HCT116 (cell line): ENCODE measurements at regions not wholly inside any gene's neighbourhood (a gene's known extent, or its start where the extent isn't known, plus 50 kb on each side); places are given as distances from the start of the nearest gene placed in this dataset.
A peak's percentile ranks its signal among the peaks of the same experiment; 100 is the strongest.

Source experiments
- ATAC-seq: fragments of 200-7000 bp; cut with Tn5 transposase; 2 replicates; pipeline ENCODE4 v1.9.1; 2020; ENCODE audit warnings: mild to moderate bottlenecking, moderate library complexity
- BruUV-seq: library from RNA; stranded (reverse); fragments of 400-500 nt; replicated peaks from 2 replicates; lab custom pipeline; 2021; lab: Mats Ljungman, UMichigan
- CTCF ChIA-PET: fragments of 300-600 bp; sonication (Branson Sonifier 250); formaldehyde crosslinking; loops from one replicate; lab custom pipeline; 2021; ENCODE audit warnings: antibody characterized with exemption; lab: Charles Lee
- POLR2A ChIA-PET: fragments of 300-600, 350-600 bp; sonication (Branson Sonifier 250); formaldehyde crosslinking; loops from one replicate; lab custom pipeline; 2021; ENCODE audit warnings: antibody characterized with exemption; lab: Charles Lee
- RAD21 ChIA-PET, 2 experiments: fragments of 300-600 bp; sonication (Branson Sonifier 250); formaldehyde crosslinking; loops; one replicate each; lab custom pipeline; 2023; ENCODE audit warnings: low total read pairs in 2 of 2; ENCODE audit not compliant: uncharacterized antibody in 2 of 2, unreplicated experiment in 2 of 2, low non-redundant PET in 1 of 2; lab: Charles Lee
- DNase-seq: peaks from one replicate; pipeline ENCODE4 v3.0.0-alpha.2; 2010; ENCODE audit warnings: low read depth, low spot score
- H2AFZ ChIP-seq: fragments of 200-600 bp; shearing (Covaris generic), sonication (generic); 2 replicates; pipeline ENCODE4 v1.6.1; 2017; ENCODE audit warnings: low read depth, mixed run types, mixed read lengths, antibody characterized with exemption, low read length; ENCODE audit not compliant: poor library complexity, severe bottlenecking
- H3K27ac ChIP-seq: 2 replicates; pipeline ENCODE4 v1.5.1; 2012; ENCODE audit warnings: low read depth, low read length
- H3K27me3 ChIP-seq: fragments of 200-600 bp; sonication (generic); 2 replicates; pipeline ENCODE4 v1.6.1; 2016; ENCODE audit warnings: mixed run types, low read length, mixed read lengths; ENCODE audit not compliant: insufficient read depth
- H3K36me3 ChIP-seq, 2 experiments: fragments of 200-500 bp in 1 of 2; fragments of 200-600 bp in 1 of 2; sonication (Bioruptor generic) in 1 of 2; sonication (generic) in 1 of 2; 2 replicates each; pipeline versions ENCODE4 v1.5.1 to v1.6.1; 2014 to 2016; ENCODE audit warnings: low read length in 2 of 2, inconsistent platforms in 1 of 2, mixed read lengths in 1 of 2, mixed run types in 1 of 2; ENCODE audit not compliant: insufficient read depth in 2 of 2, control insufficient read depth in 1 of 2
- H3K4me1 ChIP-seq, 2 experiments: fragments of 200-600 bp in 1 of 2; sonication (generic) in 1 of 2; 2 replicates each; pipeline versions ENCODE4 v1.5.1 to v1.6.1; 2012 to 2017; ENCODE audit warnings: low read length in 2 of 2, inconsistent platforms in 1 of 2, mild to moderate bottlenecking in 1 of 2, mixed read lengths in 1 of 2, mixed run types in 1 of 2, moderate library complexity in 1 of 2; ENCODE audit not compliant: insufficient read depth in 2 of 2, control insufficient read depth in 1 of 2
- H3K4me2 ChIP-seq: fragments of 200-600 bp; sonication (generic); 2 replicates; pipeline ENCODE4 v1.6.1; 2017; ENCODE audit warnings: mixed run types, low read length, mixed read lengths
- H3K4me3 ChIP-seq, 2 experiments: fragments of 200-600 bp in 1 of 2; sonication (generic) in 1 of 2; replicated peaks in 1 of 2; 2 replicates each; pipeline ENCODE4 v1.5.1; 2011 to 2016; ENCODE audit warnings: low read length in 2 of 2, control low read depth in 1 of 2, low read depth in 1 of 2, mild to moderate bottlenecking in 1 of 2, mixed read lengths in 1 of 2, mixed run types in 1 of 2
- H3K79me2 ChIP-seq: fragments of 200-600 bp; sonication (generic); 2 replicates; pipeline ENCODE4 v1.6.1; 2017; ENCODE audit warnings: mild to moderate bottlenecking, mixed run types, low read length, moderate library complexity, mixed read lengths; ENCODE audit not compliant: insufficient read depth
- H3K9ac ChIP-seq: fragments of 200-600 bp; sonication (generic); 2 replicates; pipeline ENCODE4 v1.6.1; 2016; ENCODE audit warnings: low read length, mixed read lengths
- H3K9me2 ChIP-seq: fragments of 200-600 bp; sonication (generic), shearing (Covaris generic); 2 replicates; pipeline ENCODE4 v1.6.1; 2017; ENCODE audit warnings: mixed run types, mild to moderate bottlenecking, moderate library complexity; ENCODE audit not compliant: insufficient read depth
- H3K9me3 ChIP-seq, 2 experiments: fragments of 200-500 bp in 1 of 2; fragments of 200-600 bp in 1 of 2; sonication (Bioruptor generic) in 1 of 2; sonication (generic) in 1 of 2; 2 replicates each; pipeline ENCODE4 v1.6.1; 2014 to 2017; ENCODE audit warnings: low read length in 2 of 2, mixed read lengths in 2 of 2, inconsistent platforms in 1 of 2, low read depth in 1 of 2, mild to moderate bottlenecking in 1 of 2, mixed run types in 1 of 2, moderate library complexity in 1 of 2; ENCODE audit not compliant: control insufficient read depth in 1 of 2, insufficient read depth in 1 of 2
- H4K20me1 ChIP-seq: fragments of 200-600 bp; sonication (generic), shearing (Covaris generic); 2 replicates; pipeline ENCODE4 v1.6.1; 2017; ENCODE audit warnings: mixed run types, mild to moderate bottlenecking, moderate library complexity; ENCODE audit not compliant: insufficient read depth
- CBX3 ChIP-seq: IDR thresholded peaks from 2 replicates; pipeline ENCODE4 v1.6.1; 2012; ENCODE audit warnings: low read depth
- CEBPB ChIP-seq: IDR thresholded peaks from 2 replicates; pipeline ENCODE4 v1.6.1; 2012; ENCODE audit warnings: low read depth
- CTCF ChIP-seq, 3 experiments: fragments of 200-600 bp in 1 of 3; sonication (generic) in 1 of 3; IDR thresholded peaks in 2 of 3; conservative IDR thresholded peaks in 1 of 3; 2 replicates each; pipeline ENCODE4 v1.5.1; 2012 to 2017; ENCODE audit warnings: low read depth in 2 of 3, low read length in 2 of 3, antibody characterized with exemption in 1 of 3, borderline replicate concordance in 1 of 3, control low read depth in 1 of 3, mild to moderate bottlenecking in 1 of 3, mixed read lengths in 1 of 3, mixed run types in 1 of 3, moderate library complexity in 1 of 3; ENCODE audit not compliant: insufficient read depth in 1 of 3
- ELF1 ChIP-seq: IDR thresholded peaks from 2 replicates; pipeline ENCODE4 v1.6.1; 2012; ENCODE audit warnings: low read depth, borderline replicate concordance
- MAX ChIP-seq: IDR thresholded peaks from 2 replicates; pipeline ENCODE4 v1.6.1; 2012
- RAD21 ChIP-seq: IDR thresholded peaks from 2 replicates; pipeline ENCODE4 v1.6.1; 2012; ENCODE audit warnings: low read depth, mild to moderate bottlenecking
- SIN3A ChIP-seq: IDR thresholded peaks from 2 replicates; pipeline ENCODE4 v1.6.1; 2012; ENCODE audit warnings: low read depth
- SP1 ChIP-seq: IDR thresholded peaks from 2 replicates; pipeline ENCODE4 v1.6.1; 2012; ENCODE audit warnings: low read depth
- YY1 ChIP-seq: IDR thresholded peaks from 2 replicates; pipeline ENCODE4 v1.6.1; 2011; ENCODE audit warnings: low read length, low read depth, moderate library complexity, mild to moderate bottlenecking; ENCODE audit not compliant: insufficient replicate concordance; ENCODE audit errors: extremely low read depth
- ZBTB33 ChIP-seq: IDR thresholded peaks from 2 replicates; pipeline ENCODE4 v1.6.1; 2011; ENCODE audit warnings: mild to moderate bottlenecking, low read length, moderate library complexity; ENCODE audit not compliant: insufficient replicate concordance; ENCODE audit errors: extremely low read depth
- intact Hi-C: fragments of 100-400 bp; cut with micrococcal nuclease; formaldehyde crosslinking; loops from 2 replicates; pipeline ENCODE4 v1.10.0; 2022
- TF ChIP-seq, protein P1 (sequence below): IDR thresholded peaks from 2 replicates; pipeline ENCODE4 v1.6.1; 2012

DNA sequence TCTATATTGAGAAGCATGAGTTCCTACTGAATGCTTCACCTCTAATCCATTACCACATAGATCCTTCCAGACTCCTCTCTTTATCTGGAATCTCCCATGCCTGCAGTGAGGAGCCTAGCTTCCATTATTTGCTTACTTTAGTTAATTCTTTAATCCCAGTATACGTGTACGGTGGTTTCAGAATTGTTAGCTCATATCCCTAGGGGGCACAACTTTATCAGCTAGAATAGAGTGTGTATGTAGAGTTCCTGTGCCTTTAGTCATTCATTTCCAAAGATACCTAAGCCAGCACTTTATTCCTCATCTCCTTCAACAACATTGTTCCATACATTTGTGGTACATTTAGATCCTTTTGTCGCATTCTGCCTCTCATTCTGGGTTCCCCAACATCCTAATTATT, 226.0 kb downstream of the TJP1 start:
- TF ChIP-seq, protein P1, sequence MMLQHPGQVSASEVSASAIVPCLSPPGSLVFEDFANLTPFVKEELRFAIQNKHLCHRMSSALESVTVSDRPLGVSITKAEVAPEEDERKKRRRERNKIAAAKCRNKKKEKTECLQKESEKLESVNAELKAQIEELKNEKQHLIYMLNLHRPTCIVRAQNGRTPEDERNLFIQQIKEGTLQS = no peak
- TF ChIP-seq CEBPB (no peak), CTCF (IDR thresholded peaks at IDR 0.05 in 2 of 3, conservative IDR thresholded peaks at IDR 0.05 in 1 of 3; ENCODE audit: borderline replicate concordance in 1 of 3, insufficient read depth in 1 of 3, low read depth in 2 of 3, low read length in 2 of 3) (peak in 2 of 3 experiments; percentile 20 to 49; a peak in 3 of 6 replicates), CBX3 (no peak), RAD21 (0 out of 2 replicates have a peak, but pooled peaks have one; percentile 24), SIN3A (no peak), ELF1 (no peak), YY1 (no peak), ZBTB33 (no peak), SP1 (no peak), MAX (no peak)
- Histone ChIP-seq H3K27me3 (no peaks in the 10 kb centered on the region; the same call in 1 of the 2 replicates), H4K20me1 (no peaks in the 10 kb centered on the region), H3K4me3 (no peak overlapping the region), H3K9me3 (no peaks in the 10 kb centered on the region), H3K9me2 (no peaks in the 10 kb centered on the region), H3K36me3 (no peaks in the 10 kb centered on the region), H3K79me2 (no peaks in the 10 kb centered on the region), H3K27ac (no peak overlapping the region), H3K9ac (no peak overlapping the region), H2AFZ (no peak overlapping the region), H3K4me2 (no peak overlapping the region), H3K4me1 (no peaks in the 10 kb centered on the region)
- intact Hi-C loops = no loop called here
- peak; percentile 74 for ATAC-seq
- ChIA-PET RAD21 (interaction anchor here in 1 of 2 experiments (0.6 kb wide), 1 partner anchor 467 kb away, joined by 3 read pairs; no protein-coding TSS in a partner anchor), POLR2A (no interaction called here), CTCF (interaction anchor here (0.9 to 1.6 kb wide), 7 partner anchors 8 to 494 kb away, joined by 3 to 6 read pairs (median 3); no protein-coding TSS in a partner anchor)
- DNase-seq = peak; percentile 4
- no TSS peak for BruUV-seq
